ENCODE measurements at regions not wholly inside any gene's neighbourhood (a gene's known extent, or its start where the extent isn't known, plus 50 kb on each side); places are given as distances from the start of the nearest gene placed in this dataset.

GRCh38 chr5:82422751-82423181 lies 144.6 kb upstream of the RPS23 start:
- ChIA-PET CTCF (ENCODE audit: partially characterized antibody) (no interaction called here), POLR2A (ENCODE audit: partially characterized antibody) (no interaction called here)
- Histone ChIP-seq H3K14ac (ENCODE audit: insufficient read length) (no peak overlapping the region), H2BK5ac (ENCODE audit: low read depth, low read length) (no peak overlapping the region), H3K9me3 (ENCODE audit: insufficient read depth in 2 of 2, low read depth in 1 of 2, low read length in 1 of 2) (no peaks in the 10 kb centered on the region), H2AK5ac (ENCODE audit: low read depth, low read length) (no peak overlapping the region), H3K23ac (ENCODE audit: insufficient read length) (no peak overlapping the region), H3K4me1 (replicated peaks in 1 of 4; ENCODE audit: control insufficient read depth in 3 of 4, insufficient read depth in 4 of 4, low read length in 3 of 4) (peaks cover 0 to 9% (median 1%) of the 10 kb centered on the region in 4 experiments; a peak in 2 of 7 replicates), H3K56ac (replicated peaks; ENCODE audit: insufficient read length, low read depth, low read length) (no peak overlapping the region), H2BK120ac (replicated peaks; ENCODE audit: low read depth, low read length) (no peak overlapping the region), H3K36me3 (ENCODE audit: control insufficient read depth in 2 of 4, insufficient read depth in 4 of 4, low read length in 3 of 4) (no peaks in the 10 kb centered on the region), H2AFZ (ENCODE audit: low read length) (no peak overlapping the region), H4K91ac (replicated peaks; ENCODE audit: insufficient read length, low read length) (no peak overlapping the region), H3K27me3 (replicated peaks in 1 of 4; ENCODE audit: control insufficient read depth in 3 of 4, extremely low read depth in 1 of 4, insufficient read depth in 3 of 4, low read length in 3 of 4) (no peaks in the 10 kb centered on the region), H2BK15ac (ENCODE audit: low read length) (no peak overlapping the region), H3K9ac (replicated peaks in 1 of 4; ENCODE audit: extremely low read depth in 1 of 4, low read depth in 3 of 4, low read length in 3 of 4) (no peak overlapping the region), H4K20me1 (replicated peaks in 1 of 2; ENCODE audit: control insufficient read depth in 1 of 2, insufficient read depth in 2 of 2, low read length in 2 of 2) (no peaks in the 10 kb centered on the region), H3K79me2 (ENCODE audit: control insufficient read depth in 1 of 2, insufficient read depth in 2 of 2, low read length in 2 of 2) (no peaks in the 10 kb centered on the region), H3K4me2 (ENCODE audit: insufficient read depth in 1 of 2, low read depth in 2 of 2, low read length in 2 of 2) (no peak overlapping the region), H2BK20ac (ENCODE audit: low read length) (no peak overlapping the region), H4K8ac (ENCODE audit: extremely low read depth, insufficient read depth, low read length) (no peak overlapping the region), H2BK12ac (ENCODE audit: low read depth, low read length) (no peak overlapping the region), H3K18ac (ENCODE audit: extremely low read depth, low read length) (no peak overlapping the region), H3K27ac (ENCODE audit: low read depth, low read length) (no peak overlapping the region), H3K4ac (replicated peaks; ENCODE audit: insufficient read length, low read depth, low read length) (no peak overlapping the region), H3K23me2 (ENCODE audit: low read depth, low read length) (no peaks in the 10 kb centered on the region), H4K5ac (ENCODE audit: insufficient read length, low read depth, low read length) (no peak overlapping the region), H3K79me1 (ENCODE audit: low read depth, low read length) (no peaks in the 10 kb centered on the region), H3K4me3 (ENCODE audit: extremely low read depth in 1 of 4, insufficient read depth in 2 of 4, low read depth in 3 of 4, low read length in 4 of 4) (no peak overlapping the region)
- DNase-seq (ENCODE audit: low read depth in 1 of 2, low spot score in 2 of 2): no peak
- 93% methylated on average over 6 of the region's 6 CpGs; no CpG with 5 or more reads in 1 of the 2 experiments for WGBS, 2 experiments (ENCODE audit: extremely low coverage in 1 of 2, insufficient coverage in 1 of 2, insufficient read length in 1 of 2, insufficient replicate concordance in 2 of 2, low coverage in 1 of 2, low lambda C conversion rate in 2 of 2, missing lambda C conversion rate in 1 of 2)
- FAIRE-seq: no peak
- no peak for TF ChIP-seq GABPA (IDR thresholded peaks at IDR 0.05; ENCODE audit: borderline replicate concordance, insufficient read depth, low read length)
- no peak for TF ChIP-seq MAX (IDR thresholded peaks at IDR 0.05)
- TF ChIP-seq BCL11A (IDR thresholded peaks at IDR 0.05; ENCODE audit: low read depth in 2 of 2, low read length in 2 of 2): no peak
- no peak for TF ChIP-seq RAD21 (IDR thresholded peaks at IDR 0.05 in 1 of 2, conservative IDR thresholded peaks at IDR 0.05 in 1 of 2; ENCODE audit: low read depth in 2 of 2, low read length in 2 of 2)
- TF ChIP-seq CHD1 (IDR thresholded peaks at IDR 0.05; ENCODE audit: low read depth, low read length): no peak

Measured in H1 (cell line).